HG03432 (cell line): ENCODE measurements at regions not wholly inside any gene's neighbourhood (a gene's known extent, or its start where the extent isn't known, plus 50 kb on each side); places are given as distances from the start of the nearest gene placed in this dataset.

ENCODE experiments used
- ATAC-seq: cut with Tn5 transposase; IDR thresholded peaks from one replicate; pipeline ENCODE4 v1.9.1; 2021; ENCODE audit warnings: mild to moderate bottlenecking, moderate library complexity; ENCODE audit not compliant: unreplicated experiment

DNA sequence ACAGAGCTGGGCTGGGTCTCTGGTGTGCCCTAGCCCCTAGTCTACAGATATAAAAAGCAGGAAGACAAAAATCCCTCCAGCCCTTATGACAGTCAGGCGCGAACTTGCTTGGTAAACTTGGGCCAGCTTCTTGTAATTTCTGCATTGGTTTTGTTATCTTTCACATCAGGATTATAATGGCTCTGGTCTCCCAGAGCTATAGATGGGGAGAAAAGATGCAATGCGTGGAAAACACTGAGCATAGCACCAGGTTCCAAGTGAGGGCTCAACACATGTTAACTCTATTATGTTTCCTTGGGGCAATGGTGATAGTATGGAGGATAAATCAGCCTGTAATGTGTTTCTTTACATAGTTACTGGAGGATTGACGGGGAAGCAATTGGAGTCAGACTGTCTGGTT, 246.8 kb upstream of the KCNG1 start:
- ATAC-seq: no peak

GRCh38 chr20:51267679-51268078, 244.8 kb upstream of the KCNG1 start:
- ATAC-seq: no peak

DNA sequence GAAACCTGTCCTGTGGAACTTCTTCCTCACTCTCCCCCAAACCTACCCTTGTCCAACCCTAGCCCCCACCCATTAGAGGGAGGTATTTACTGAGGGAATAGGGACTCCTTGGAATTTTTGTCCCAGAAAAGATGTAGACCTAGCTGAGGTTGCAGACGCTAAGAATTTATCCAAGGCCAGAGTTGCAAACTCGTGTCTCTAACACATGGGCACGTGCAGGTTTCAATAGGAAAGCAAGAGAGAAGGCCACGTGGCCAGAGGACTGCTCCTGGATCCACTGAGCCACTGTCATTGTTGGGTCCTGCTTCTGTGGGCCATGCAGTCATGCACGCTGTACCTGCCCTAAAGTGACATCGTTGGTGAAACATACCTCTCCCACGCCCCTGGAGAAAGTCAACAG, 243.4 kb upstream of the KCNG1 start:
- ATAC-seq: no peak

DNA sequence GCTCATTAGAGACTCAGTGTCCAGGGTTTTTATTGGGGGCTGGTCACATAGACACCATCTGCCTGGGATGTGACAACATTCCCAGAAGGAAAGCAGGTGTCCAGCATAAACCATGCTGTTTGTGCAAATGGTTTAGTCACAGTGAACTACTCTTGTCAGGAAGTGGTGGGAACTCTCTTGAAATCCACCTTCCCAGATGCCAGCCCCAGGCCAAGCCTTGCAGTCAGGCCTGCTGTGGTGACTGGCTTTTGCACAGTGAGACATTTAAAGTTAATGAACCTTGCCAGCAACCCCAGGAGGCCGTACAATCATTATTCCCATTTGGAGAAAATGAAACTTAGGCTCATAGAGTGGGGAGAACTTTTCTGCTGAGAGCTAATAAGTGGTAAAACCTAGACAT, 242.5 kb upstream of the KCNG1 start:
- no peak for ATAC-seq

- no peak for ATAC-seq
These were observed 239.3 kb upstream of the KCNG1 start for GRCh38 chr20:51262240-51262639.

- no peak for ATAC-seq
These were observed 236.5 kb upstream of the KCNG1 start for GRCh38 chr20:51259455-51259854.

DNA sequence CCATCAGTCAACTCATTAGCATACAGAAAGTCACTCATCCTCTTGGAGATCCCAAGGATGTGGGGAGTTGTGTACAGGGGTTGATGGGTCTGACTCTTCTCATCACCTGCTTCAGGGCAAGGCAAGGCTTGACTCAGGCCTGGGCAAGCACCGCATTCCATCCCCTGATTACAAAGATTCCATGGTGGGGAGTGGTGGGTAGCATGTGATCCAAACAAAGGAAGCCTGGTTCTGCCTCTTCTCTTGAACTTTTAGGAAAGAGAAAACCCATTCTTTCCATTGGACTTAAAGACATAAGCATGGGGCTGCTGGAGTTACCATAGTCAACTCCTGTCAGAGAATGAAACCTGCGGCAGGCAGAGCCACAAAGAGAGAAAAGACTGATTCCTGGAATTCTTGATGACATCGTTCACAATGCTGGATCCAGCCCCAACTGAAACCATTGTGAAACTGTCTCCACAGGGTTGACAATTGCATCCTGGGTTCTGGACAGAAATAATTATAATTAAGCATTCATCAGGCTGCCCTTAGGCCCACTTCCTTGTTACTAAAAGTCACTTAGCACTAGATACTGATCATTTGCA, 235.8 kb upstream of the KCNG1 start:
- ATAC-seq: no peak

- no peak for ATAC-seq
These were observed 232.5 kb upstream of the KCNG1 start for GRCh38 chr20:51255417-51255816.

DNA sequence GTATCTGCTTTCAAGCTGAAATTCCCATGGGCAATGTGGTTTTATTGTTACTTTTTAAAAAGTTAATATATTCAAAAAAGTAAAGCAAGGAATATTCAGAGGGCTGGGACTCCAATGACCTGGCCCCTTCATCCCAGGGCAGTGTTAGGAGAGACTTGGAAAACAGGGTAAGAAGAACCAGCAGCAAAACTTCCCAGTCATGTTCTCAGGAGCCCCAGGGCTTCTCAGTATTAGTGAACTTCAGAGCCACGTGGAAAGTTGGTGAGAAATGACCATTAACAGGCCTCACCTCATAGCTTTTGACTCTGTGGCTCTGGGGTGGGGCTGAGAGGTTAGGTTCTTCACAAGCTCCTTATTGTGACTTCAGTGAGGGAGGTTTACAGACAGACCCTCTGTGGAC, 230.4 kb upstream of the KCNG1 start:
- ATAC-seq: no peak

DNA sequence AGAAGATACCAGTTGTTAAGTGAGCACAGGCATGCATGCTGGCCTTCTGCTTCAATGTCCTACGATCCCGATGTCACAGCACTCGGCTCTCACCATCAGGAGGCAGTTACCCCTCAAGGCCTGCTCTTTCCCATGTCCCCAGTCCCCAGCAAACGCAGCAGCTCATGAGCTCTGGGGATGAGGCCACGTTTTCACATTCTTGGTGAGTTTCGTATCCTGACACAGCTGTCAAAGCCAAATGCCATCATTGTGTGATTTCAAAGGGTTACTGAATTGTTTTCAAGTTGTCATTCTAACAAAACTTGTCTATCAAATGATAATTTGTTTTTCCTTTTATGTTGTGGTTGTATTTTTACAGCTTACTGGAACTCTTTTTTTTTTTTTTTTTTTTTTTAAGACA, 226.9 kb upstream of the KCNG1 start:
- ATAC-seq: no peak

DNA sequence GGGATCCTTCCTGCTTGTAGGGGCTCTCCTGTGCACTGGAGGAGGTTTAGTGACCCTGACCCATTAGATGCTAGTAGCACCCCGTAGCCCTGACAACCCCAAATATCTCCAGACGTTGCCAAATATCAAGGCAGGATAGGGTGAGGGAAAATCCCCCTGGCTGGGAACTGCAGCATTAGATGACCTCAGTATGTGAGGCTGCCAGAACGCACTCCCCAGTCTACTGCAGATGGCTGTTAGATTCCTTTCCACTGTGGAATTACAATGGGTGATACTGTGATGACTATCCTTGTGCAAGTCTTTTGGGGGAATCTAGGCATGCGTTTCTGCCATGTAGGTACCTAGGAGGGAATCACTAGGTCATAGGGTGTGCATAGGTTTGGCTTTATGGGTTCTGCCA, 226.3 kb upstream of the KCNG1 start:
- ATAC-seq: no peak

GRCh38 chr20:51244466-51244865, 221.6 kb upstream of the KCNG1 start:
- ATAC-seq: no peak

DNA sequence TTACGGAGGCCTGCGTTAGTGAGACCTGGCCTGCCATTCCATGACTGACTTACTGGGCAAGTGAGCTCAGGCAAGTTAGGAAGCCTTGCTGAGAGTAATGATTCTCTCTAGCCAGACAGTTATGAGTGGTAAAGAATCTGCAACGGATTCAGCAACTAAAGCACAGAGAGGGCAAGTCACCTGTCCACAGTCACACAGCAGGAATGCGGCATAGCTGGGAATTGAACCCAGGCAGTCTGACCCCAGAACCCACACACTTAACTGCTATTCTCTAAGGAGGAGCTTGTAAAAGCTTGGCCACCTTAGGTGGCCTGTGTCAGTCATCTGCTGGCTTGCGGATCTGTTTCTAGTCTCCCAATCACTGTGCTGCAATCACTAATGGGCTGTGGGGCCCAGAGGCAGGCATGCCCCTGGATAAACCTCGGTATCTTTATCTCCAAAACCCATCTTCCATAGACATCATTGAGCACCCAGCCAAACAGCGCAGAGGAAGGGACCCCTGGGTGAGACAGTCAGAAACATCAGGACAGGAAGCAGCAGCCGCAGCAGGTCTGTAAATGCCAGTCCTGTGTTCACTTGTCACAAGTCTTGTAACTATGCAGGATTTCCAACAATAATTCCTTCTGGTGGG, 215.9 kb upstream of the KCNG1 start:
- ATAC-seq: no peak

DNA sequence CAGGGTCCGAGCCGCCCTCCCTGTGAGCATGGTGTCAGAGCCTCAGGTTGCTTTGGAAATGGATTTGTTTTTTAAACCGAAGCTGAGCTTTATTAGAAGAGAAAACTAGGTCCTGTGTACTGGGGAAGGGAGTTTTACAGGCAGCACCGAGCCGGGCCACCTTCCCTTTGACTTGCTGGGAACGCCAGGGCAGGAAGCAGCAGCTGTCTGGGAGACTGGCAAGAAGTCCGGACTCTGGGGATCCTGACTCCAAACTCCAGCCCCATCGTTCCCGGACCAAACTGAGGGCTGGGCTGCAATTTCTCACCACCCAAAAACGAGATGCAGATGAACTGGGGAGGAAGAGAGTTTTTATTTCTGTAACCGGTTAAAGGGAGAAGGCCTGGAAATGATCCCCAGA, 214.9 kb upstream of the KCNG1 start:
- no peak for ATAC-seq

DNA sequence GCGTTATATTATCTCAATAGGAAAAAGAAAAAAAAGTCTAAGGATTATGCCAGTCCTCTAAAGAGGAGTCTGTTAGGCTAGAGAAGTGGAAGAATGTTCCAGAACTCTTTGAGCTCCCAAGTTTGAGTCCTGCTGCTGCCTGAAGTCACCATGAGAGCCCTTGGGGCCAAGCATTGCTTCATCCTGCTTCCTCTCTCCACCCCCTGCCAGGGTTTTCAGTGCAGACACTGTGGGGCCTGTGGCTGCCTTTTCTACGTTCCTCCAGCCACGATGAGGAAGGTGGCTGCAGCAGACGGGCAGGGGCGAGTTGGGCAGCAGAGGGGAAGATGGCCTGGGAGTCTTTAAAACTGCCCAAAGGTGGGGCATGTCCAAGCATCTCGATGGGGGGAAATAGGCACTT, 214.4 kb upstream of the KCNG1 start:
- ATAC-seq: no peak

DNA sequence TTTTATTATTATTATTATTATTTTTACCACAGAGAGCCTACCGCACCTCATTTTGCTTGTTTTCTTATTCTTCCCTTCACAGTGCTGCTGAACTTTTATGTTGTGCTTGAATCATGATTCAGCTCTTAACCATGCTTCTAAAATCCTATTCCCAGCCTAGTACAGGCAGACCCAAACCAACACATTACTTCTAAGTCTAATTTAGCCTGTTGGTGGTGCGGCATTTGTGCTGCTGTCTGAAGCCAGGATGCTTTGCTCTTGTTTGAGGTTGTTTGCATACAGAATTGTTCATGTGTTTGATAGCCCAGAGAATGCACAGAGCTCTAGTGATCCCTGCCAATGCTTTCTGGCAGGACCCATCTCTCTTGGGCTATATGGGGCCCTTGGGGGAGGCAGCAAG, 213.5 kb upstream of the KCNG1 start:
- no peak for ATAC-seq

DNA sequence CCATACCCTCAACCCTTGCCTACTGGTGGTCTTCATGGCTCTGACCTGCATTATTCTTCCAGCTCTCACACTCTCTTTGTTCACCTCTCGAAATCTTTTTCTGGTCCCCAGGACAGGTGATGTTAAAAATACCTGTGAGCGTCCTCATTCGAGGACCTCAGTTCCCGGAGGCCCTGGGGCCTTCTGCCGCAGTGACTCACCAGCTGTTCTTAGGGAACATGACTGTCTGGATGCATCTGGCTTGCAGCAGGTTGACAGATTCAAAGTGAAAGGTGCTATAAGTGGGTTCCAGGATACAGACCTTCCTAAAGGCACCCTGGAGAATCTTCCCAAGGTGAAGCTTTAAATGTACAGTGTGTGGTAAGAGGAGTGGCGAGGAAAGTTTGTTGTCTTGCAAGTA, 210.4 kb upstream of the KCNG1 start:
- ATAC-seq: no peak

DNA sequence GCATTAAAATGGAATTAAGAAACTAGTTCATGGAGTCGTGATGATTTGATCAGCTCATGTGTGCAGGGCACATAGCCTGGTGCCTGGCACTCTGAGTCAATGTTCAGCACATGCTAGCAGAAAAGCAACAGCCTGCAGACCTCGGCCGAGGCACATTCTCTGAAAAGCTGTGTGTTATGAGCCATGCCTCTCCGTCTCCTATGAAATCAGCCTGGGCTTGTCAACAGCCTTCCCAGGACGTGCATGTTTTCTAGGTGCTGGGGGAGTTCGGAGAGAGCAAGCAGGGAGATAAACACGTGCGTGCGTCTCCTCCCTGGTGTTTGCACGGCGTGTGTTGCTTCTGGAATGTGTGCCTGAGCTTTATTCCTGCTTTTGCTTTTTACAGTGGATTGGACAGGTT, 207.8 kb upstream of the KCNG1 start:
- ATAC-seq: no peak

DNA sequence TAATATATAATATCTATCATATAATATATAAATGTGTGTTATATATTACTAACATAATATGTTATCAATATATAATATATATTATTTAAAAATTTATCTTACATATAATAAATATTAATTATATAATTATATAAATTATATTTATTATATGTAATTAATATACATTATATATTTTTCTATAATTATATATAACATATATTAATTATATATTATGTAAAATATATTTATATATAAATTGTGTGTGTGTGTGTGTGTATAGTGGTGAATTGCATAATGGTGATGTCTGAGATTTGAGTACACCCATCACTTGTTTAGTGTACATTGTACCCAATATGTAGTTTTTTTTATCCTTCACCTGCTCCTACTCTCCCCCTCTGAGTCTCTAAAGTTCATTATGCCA, 205.9 kb upstream of the KCNG1 start:
- no peak for ATAC-seq

DNA sequence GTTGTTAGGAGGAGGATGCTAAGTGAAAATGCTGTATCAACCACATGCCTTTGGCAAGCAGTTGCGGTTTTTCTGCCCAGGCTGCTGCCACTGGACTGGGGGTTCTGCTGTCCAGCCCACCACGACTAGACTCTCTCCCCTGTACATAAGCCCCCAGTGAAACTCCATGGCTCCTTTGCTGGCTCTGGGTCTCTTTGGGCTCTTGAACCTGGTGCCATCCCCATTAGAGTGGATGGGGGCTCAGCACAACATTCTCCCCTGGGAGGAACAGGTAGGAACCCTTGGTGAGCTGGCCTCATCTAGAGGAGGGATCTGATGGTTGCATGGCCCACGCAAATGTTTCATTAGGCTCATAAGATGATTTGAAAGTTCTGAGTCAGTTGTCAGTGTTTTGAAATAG, 204.8 kb upstream of the KCNG1 start:
- ATAC-seq: no peak

GRCh38 chr20:51223183-51223720, 200.3 kb upstream of the KCNG1 start:
- no peak for ATAC-seq

GRCh38 chr20:51221791-51222408, 199.0 kb upstream of the KCNG1 start:
- no peak for ATAC-seq

DNA sequence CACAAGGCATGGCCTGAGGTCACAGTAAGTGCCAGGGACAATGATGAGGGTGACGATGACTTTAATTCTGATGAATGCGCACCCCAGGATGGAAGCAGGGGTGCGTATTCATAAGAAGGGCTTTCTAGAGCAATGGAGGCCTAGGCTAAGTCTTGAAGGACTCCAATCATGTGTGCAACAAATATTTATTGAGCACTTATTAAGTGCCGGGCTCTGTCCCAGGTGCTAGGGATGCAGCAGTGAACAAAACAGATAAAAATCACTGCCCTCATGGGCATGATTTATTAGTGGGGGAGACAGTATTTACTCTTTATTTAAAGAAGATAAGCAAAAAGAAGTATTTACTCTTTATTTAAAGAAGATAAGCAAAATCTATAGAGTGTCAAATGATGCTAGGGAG, 198.2 kb upstream of the KCNG1 start:
- ATAC-seq: no peak
